Endothelial cell of umbilical vein (primary cell): ENCODE measurements at regions not wholly inside any gene's neighbourhood (a gene's known extent, or its start where the extent isn't known, plus 50 kb on each side); places are given as distances from the start of the nearest gene placed in this dataset.
"Not testable (repeated sequence)": the region's sequence is repeated elsewhere in the genome, so short reads cannot be mapped to it uniquely, and the experiment has no call there.

ENCODE experiments used
- BruUV-seq: library from RNA; stranded (reverse); fragments of 400-500 nt; replicated peaks from 2 replicates; lab custom pipeline; 2021; lab: Mats Ljungman, UMichigan
- CTCF ChIA-PET: fragments of 300-600, 350-600 bp; sonication (Branson Sonifier 250); formaldehyde crosslinking; loops from one replicate; lab custom pipeline; 2021; ENCODE audit warnings: antibody characterized with exemption, inconsistent platforms; lab: Charles Lee
- POLR2A ChIA-PET: fragments of 300-600, 350-600 bp; sonication (Branson Sonifier 250); formaldehyde crosslinking; loops from one replicate; lab custom pipeline; 2021; ENCODE audit warnings: antibody characterized with exemption, inconsistent platforms; lab: Charles Lee
- DNase-seq: peaks from one replicate; pipeline ENCODE4 v3.0.0-alpha.2; 2011; ENCODE audit warnings: low read depth, low spot score
- FAIRE-seq: peaks from 2 replicates; lab custom pipeline; 2011; peaks lifted over from hg19 to GRCh38; lab: Jason Lieb, UNC
- H2AFZ ChIP-seq: 2 replicates; pipeline ENCODE4 v1.6.0; 2012; ENCODE audit warnings: low read depth, low read length, control low read depth, inconsistent platforms
- H3K27ac ChIP-seq: 2 replicates; pipeline ENCODE4 v1.5.1; 2011; ENCODE audit warnings: low read depth, mild to moderate bottlenecking, control low read depth, low read length, moderate library complexity; ENCODE audit not compliant: insufficient read depth
- H3K27me3 ChIP-seq, 2 experiments: 2 replicates each; pipeline versions ENCODE4 v1.6.0 to v1.6.1; 2011; ENCODE audit warnings: low read length in 2 of 2, mixed read lengths in 1 of 2; ENCODE audit not compliant: control insufficient read depth in 2 of 2, insufficient read depth in 2 of 2
- H3K36me3 ChIP-seq, 2 experiments: 2 replicates in 1 of 2; 3 replicates in 1 of 2; pipeline ENCODE4 v1.5.1; 2011; ENCODE audit warnings: low read length in 2 of 2, mild to moderate bottlenecking in 1 of 2, moderate library complexity in 1 of 2; ENCODE audit not compliant: control insufficient read depth in 2 of 2, insufficient read depth in 2 of 2; ENCODE audit errors: extremely low read depth in 1 of 2
- H3K4me1 ChIP-seq: 3 replicates; pipeline ENCODE4 v1.5.1; 2011; ENCODE audit warnings: mild to moderate bottlenecking, low read length; ENCODE audit not compliant: control insufficient read depth, insufficient read depth; ENCODE audit errors: extremely low read depth
- H3K4me2 ChIP-seq: 2 replicates; pipeline ENCODE4 v1.6.1; 2011; ENCODE audit warnings: low read length, control low read depth, mixed read lengths; ENCODE audit not compliant: insufficient read depth
- H3K4me3 ChIP-seq, 3 experiments: fragments of 200-600 bp in 1 of 3; sonication (generic), shearing (Covaris generic) in 1 of 3; replicated peaks in 1 of 3; 2 replicates each; pipeline ENCODE4 v1.5.1; 2011 to 2016; ENCODE audit warnings: control low read depth in 3 of 3, low read length in 3 of 3, mild to moderate bottlenecking in 2 of 3, inconsistent platforms in 1 of 3, low read depth in 1 of 3, moderate library complexity in 1 of 3; ENCODE audit not compliant: insufficient read depth in 1 of 3
- H3K79me2 ChIP-seq: 2 replicates; pipeline ENCODE4 v1.6.0; 2012; ENCODE audit warnings: low read length, inconsistent platforms; ENCODE audit not compliant: control insufficient read depth, insufficient read depth
- H3K9ac ChIP-seq: replicated peaks from 2 replicates; pipeline ENCODE3; 2011; ENCODE audit warnings: low read length, control low read depth; ENCODE audit not compliant: insufficient read depth; ENCODE audit errors: extremely low read depth
- H3K9me1 ChIP-seq: replicated peaks from 3 replicates; pipeline ENCODE4 v1.6.0; 2011; ENCODE audit warnings: mild to moderate bottlenecking, low read length; ENCODE audit not compliant: control insufficient read depth, insufficient read depth; ENCODE audit errors: extremely low read depth
- H3K9me3 ChIP-seq: replicated peaks from 2 replicates; pipeline ENCODE4 v1.5.1; 2012; ENCODE audit warnings: low read length, inconsistent platforms; ENCODE audit not compliant: control insufficient read depth, insufficient read depth
- H4K20me1 ChIP-seq: replicated peaks from 2 replicates; pipeline ENCODE3; 2011; ENCODE audit warnings: mild to moderate bottlenecking, low read length; ENCODE audit not compliant: control insufficient read depth, insufficient read depth; ENCODE audit errors: extremely low read depth
- EZH2 ChIP-seq: IDR thresholded peaks from 2 replicates; pipeline ENCODE4 v1.6.1; 2012; ENCODE audit warnings: borderline replicate concordance, low read depth, mild to moderate bottlenecking, moderate library complexity, low read length, inconsistent platforms; ENCODE audit not compliant: severe bottlenecking
- FOS ChIP-seq: IDR thresholded peaks from 2 replicates; pipeline ENCODE4 v1.6.1; 2011; ENCODE audit warnings: mild to moderate bottlenecking, low read length, moderate library complexity, borderline replicate concordance; ENCODE audit not compliant: insufficient read depth
- GATA2 ChIP-seq: IDR thresholded peaks from 2 replicates; pipeline ENCODE4 v1.7.0; 2011; ENCODE audit warnings: low read depth, mild to moderate bottlenecking, moderate library complexity, mixed read lengths, low read length; ENCODE audit not compliant: insufficient read length, insufficient read depth
- JUN ChIP-seq: IDR thresholded peaks from 2 replicates; pipeline ENCODE4 v1.6.1; 2011; ENCODE audit warnings: borderline replicate concordance, low read depth; ENCODE audit not compliant: insufficient read length, insufficient read depth
- MYC ChIP-seq: IDR thresholded peaks from one replicate; pipeline ENCODE4 v1.6.1; 2011; ENCODE audit warnings: mild to moderate bottlenecking, low read depth, low read length
- POLR2A ChIP-seq: IDR thresholded peaks from 2 replicates; pipeline ENCODE4 v1.6.1; 2012; ENCODE audit warnings: low read depth, mild to moderate bottlenecking, control low read depth, low read length
- POLR2AphosphoS5 ChIP-seq: IDR thresholded peaks from 2 replicates; pipeline ENCODE4 v1.6.1; 2012; ENCODE audit warnings: low read depth, mild to moderate bottlenecking, control low read depth, low read length, moderate library complexity; ENCODE audit not compliant: insufficient read depth
- dilution Hi-C: fragments of 300-500 bp; cut with MboI; formaldehyde crosslinking; loops from one replicate; pipeline ENCODE4 v1.15.0; 2019; ENCODE audit warnings: low sequenced_read_pairs; ENCODE audit not compliant: extremely low pct_ligation_motif_present
- intact Hi-C: fragments of 100-400 bp; cut with micrococcal nuclease; formaldehyde crosslinking; loops from one replicate; pipeline ENCODE4 v1.10.0; 2022
- TF ChIP-seq, protein P1 (sequence below), 2 donors: IDR thresholded peaks; 1 replicate in 1 of 2; 2 replicates in 1 of 2; pipeline ENCODE4 v1.5.1; 2011; ENCODE audit warnings: low read length in 2 of 2, mild to moderate bottlenecking in 2 of 2, moderate library complexity in 2 of 2, control low read depth in 1 of 2, inconsistent platforms in 1 of 2, low read depth in 1 of 2; ENCODE audit not compliant: insufficient read depth in 1 of 2; ENCODE audit errors: extremely low read depth in 1 of 2
- TF ChIP-seq, protein P2 (sequence below): IDR thresholded peaks from 2 replicates; pipeline ENCODE4 v1.6.1; 2011; ENCODE audit not compliant: insufficient read depth, insufficient read length

DNA sequence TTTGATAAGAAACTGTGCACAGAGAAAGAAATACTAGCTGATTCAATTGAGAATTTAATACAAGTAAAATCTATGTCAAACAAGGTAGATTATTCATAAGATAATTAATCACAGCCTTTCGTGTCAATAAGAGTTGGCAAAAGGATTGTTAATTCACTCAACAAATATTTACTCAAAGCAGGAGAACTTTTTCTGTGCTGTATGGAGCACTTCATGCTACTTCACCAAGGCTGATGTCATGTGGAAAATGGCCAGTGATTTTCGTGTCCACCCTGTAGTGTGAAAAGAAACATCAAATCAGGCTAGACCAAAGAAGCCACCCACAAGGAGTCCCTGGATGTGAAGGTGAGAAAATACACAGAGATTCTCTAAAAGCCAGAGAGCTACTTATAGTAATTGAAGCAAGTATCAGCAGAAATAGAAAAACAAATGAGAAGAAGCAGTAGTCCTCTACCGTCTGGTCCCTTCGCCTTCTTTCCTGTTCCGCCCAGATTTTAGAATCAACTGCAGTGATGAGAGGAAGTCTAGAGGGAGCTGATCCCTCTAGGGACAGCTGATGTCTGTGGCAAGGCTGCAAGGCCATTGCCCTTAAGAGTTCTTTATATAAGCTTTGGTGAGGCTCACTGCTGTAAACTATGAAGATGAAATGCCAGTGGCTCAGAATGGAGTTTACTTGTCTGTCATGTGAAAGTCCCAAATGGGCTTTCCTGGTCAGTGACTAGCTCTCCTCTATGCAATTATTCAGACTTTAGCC, 201.3 kb upstream of the APCDD1 start:
- no TSS peak for BruUV-seq

DNA sequence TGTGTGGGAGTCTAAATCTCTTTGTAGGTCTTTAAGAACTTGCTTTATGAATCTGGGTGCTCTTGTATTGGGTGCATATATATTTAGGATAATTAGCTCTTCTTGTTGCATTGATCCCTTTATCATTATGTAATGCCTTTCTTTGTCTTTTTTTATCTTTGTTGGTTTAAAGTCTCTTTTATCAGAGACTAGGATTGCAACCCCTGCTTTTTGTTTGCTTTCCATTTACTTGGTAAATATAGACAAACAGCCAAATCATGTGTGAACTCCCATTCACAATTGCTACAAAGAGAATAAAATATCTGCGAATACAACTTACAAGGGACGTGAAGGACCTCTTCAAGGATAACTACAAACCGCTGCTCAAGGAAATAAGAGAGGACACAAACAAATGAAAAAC, 198.2 kb upstream of the APCDD1 start:
- H3K4me1 ChIP-seq, BruUV-seq, H3K27ac ChIP-seq, POLR2A ChIA-PET, H3K9me3 ChIP-seq, H3K36me3 ChIP-seq, H3K4me3 ChIP-seq, FAIRE-seq, H3K9me1 ChIP-seq, H3K79me2 ChIP-seq, H4K20me1 ChIP-seq, H2AFZ ChIP-seq, H3K4me2 ChIP-seq, dilution Hi-C loops, DNase-seq, H3K9ac ChIP-seq, CTCF ChIA-PET, intact Hi-C loops: not testable (repeated sequence)
- H3K27me3 ChIP-seq: peaks cover 10 to 14% of the 10 kb centered on the region in 2 experiments

More for the DNA sequence above, 201.3 kb upstream of the APCDD1 start:
- no peak overlapping the region for H3K4me2 ChIP-seq
- H3K9ac ChIP-seq: no peak overlapping the region
- ChIA-PET CTCF (interaction anchor here (1.2 to 2.2 kb wide), 2 partner anchors 12 to 16 kb away, joined by 3 to 7 read pairs; no protein-coding TSS in a partner anchor), POLR2A (no interaction called here)
- FAIRE-seq: no peak
- intact Hi-C loops (no loop called here), dilution Hi-C loops (no loop called here)
- H2AFZ ChIP-seq: no peak overlapping the region
- no peak overlapping the region for H3K4me3 ChIP-seq
- no peaks in the 10 kb centered on the region for H4K20me1 ChIP-seq
- no peaks in the 10 kb centered on the region for H3K9me1 ChIP-seq
- H3K9me3 ChIP-seq: no peaks in the 10 kb centered on the region
- no peaks in the 10 kb centered on the region for H3K79me2 ChIP-seq
- TF ChIP-seq JUN (no peak), POLR2AphosphoS5 (no peak), EZH2 (no peak), POLR2A (no peak), FOS (no peak), MYC (no peak), GATA2 (no peak)
- TF ChIP-seq, protein P1, sequence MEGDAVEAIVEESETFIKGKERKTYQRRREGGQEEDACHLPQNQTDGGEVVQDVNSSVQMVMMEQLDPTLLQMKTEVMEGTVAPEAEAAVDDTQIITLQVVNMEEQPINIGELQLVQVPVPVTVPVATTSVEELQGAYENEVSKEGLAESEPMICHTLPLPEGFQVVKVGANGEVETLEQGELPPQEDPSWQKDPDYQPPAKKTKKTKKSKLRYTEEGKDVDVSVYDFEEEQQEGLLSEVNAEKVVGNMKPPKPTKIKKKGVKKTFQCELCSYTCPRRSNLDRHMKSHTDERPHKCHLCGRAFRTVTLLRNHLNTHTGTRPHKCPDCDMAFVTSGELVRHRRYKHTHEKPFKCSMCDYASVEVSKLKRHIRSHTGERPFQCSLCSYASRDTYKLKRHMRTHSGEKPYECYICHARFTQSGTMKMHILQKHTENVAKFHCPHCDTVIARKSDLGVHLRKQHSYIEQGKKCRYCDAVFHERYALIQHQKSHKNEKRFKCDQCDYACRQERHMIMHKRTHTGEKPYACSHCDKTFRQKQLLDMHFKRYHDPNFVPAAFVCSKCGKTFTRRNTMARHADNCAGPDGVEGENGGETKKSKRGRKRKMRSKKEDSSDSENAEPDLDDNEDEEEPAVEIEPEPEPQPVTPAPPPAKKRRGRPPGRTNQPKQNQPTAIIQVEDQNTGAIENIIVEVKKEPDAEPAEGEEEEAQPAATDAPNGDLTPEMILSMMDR (IDR thresholded peaks at IDR 0.05; ENCODE audit: extremely low read depth in 1 of 2, insufficient read depth in 1 of 2, low read depth in 1 of 2, low read length in 2 of 2): no peak
- TF ChIP-seq, protein P2, sequence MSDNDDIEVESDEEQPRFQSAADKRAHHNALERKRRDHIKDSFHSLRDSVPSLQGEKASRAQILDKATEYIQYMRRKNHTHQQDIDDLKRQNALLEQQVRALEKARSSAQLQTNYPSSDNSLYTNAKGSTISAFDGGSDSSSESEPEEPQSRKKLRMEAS: no peak
- no peak overlapping the region for H3K27ac ChIP-seq
- no peaks in the 10 kb centered on the region for H3K4me1 ChIP-seq
- H3K36me3 ChIP-seq: no peaks in the 10 kb centered on the region
- peaks cover 3 to 11% of the 10 kb centered on the region in 2 experiments for H3K27me3 ChIP-seq
- DNase-seq: no peak
